ENCODE measurements at regions not wholly inside any gene's neighbourhood (a gene's known extent, or its start where the extent isn't known, plus 50 kb on each side); places are given as distances from the start of the nearest gene placed in this dataset.

DNA sequence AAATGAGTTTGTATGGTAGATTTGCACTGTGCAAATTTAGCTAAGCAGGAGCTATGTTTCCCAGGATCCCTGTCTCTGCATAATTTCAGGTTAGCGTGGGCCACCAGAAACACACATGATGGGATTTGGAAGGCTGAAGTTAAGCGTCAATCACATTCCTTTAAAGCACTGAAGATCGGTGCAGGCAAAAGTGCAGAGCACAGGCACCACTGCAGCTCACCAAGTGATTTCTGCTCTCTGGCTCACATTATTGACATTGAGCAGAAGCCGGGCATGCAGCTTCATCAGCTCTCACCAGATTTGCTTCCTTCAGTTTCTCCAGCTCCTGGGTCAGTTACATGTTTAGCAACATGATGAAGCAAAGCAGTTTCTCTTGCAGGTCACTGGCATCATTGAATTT is 256.4 kb upstream of the TGFBR2 start:
- no peak for DNase-seq (ENCODE audit: insufficient read length, low spot score)
- no peak for TF ChIP-seq POLR2A (IDR thresholded peaks at IDR 0.05; ENCODE audit: low read depth, low read length)
- FAIRE-seq, result no peak

DNA sequence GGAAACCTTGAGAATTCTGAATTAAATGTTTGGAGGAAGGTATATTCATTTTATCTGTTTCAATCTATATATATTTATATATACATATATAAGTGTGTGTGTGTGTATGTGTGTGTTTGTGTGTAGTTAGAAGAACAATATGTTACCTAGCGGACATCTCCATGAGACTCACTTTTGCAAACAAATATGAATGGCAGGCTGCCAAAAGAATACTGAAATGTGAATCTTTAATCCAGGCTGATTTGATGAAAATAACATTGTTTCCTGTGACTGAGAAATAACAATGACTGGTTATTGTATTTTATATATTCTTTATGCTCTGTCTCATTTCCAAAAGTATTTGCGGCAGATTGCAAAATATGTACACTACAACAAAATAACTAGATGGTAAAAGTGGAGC is 255.5 kb upstream of the TGFBR2 start:
- TF ChIP-seq POLR2A (IDR thresholded peaks at IDR 0.05; ENCODE audit: low read depth, low read length), result no peak
- FAIRE-seq (no peak), DNase-seq (ENCODE audit: insufficient read length, low spot score) (no peak)

DNA sequence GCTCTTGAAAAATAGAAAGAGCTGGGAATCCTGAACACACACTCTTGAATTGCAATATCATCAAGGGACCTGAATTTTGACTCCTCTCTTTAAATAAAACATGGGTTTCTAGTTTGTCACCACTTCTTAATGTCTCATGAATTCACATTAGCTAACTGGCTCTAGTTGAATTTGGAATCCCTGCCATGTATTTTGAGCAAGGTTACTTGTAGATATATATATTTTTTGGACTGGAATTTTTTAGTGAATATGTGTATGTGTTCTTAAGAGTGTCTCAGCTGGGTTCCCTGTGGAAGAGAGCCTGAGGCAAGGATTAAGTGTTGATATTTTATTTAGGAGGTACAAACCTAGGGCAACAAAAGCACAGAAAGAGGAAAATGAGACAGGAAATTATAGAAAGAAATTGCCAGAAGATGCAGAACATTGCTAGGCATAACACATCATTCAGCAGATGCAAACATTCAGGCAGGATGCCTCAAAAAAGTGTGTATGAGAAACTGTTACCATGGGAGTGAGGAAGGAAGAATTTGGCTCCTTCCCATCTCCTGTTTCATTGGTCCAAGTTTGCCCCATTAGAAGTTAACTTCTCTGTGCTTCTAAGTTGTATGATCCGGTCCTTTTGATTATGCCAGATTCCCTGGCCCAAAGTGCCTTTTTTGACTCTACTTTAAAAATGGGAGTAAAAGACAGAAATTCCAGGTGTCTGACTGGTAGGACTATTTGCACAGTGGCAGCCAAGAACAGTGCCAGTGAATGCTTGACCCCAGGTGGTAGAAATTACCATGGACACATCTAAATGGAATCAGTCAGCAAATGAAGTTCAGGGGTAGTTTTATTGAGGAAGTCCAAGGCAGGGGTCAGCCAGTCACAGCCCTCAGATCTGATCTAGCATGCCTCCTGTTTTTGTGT is 253.7 kb upstream of the TGFBR2 start:
- DNase-seq (ENCODE audit: insufficient read length, low spot score) (no peak), FAIRE-seq (no peak)
- TF ChIP-seq POLR2A (IDR thresholded peaks at IDR 0.05; ENCODE audit: low read depth, low read length), result no peak

DNA sequence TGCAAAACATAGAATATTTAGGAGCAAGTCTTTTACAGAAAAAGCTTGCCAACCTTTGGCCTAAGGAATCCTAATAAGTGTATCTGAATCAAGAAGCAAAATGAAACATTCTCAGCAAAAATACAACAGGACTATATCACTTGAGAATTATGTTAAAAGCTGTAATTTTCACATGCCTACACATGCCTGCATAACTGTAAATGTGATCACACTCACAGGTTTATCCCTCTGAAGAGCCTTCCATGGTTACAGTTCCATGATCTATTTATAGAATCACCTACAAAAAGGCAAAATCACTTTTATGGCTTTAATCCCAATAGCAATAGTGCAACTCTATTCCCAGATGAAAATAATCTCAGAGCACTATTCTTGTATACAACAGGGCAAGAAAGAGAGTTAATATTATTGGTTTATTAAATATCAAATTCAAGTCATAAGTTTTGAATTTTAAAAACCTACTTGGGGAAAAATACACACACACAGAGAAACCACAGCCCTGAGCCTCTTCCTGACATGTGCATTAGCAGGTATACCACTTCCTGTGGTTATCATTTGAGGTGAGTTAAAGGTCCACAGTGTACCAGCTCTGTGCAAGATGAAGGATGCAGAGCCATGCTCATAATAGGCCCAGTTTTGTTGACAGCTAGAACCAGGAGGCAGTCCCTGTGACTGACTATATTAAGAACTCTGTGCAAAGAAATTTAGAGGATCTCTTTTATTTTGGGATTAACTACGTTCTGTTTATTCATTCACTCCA is 252.5 kb upstream of the TGFBR2 start:
- TF ChIP-seq POLR2A (IDR thresholded peaks at IDR 0.05; ENCODE audit: low read depth, low read length), result no peak
- DNase-seq (ENCODE audit: insufficient read length, low spot score) (no peak), FAIRE-seq (no peak)

DNA sequence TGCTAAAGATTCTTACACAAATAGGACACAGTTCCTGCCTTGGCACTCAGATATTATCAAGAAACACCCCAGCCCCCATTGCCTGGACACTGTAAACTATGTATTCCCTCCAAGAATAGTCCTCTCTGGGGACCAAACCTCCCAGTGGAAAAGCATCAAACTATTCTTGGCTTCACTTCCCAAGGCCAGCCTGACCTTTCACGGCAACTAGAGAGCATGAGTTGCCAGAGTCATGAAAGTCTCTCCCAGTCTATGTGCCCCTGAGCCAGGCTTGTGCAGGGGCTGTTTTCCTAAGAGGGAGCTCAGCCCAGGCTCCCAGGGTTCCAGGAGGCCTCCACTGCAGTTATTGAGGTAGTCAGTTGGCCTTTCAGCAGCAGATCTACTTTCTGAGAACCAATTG is 251.9 kb upstream of the TGFBR2 start:
- FAIRE-seq (no peak), DNase-seq (ENCODE audit: insufficient read length, low spot score) (no peak)

DNA sequence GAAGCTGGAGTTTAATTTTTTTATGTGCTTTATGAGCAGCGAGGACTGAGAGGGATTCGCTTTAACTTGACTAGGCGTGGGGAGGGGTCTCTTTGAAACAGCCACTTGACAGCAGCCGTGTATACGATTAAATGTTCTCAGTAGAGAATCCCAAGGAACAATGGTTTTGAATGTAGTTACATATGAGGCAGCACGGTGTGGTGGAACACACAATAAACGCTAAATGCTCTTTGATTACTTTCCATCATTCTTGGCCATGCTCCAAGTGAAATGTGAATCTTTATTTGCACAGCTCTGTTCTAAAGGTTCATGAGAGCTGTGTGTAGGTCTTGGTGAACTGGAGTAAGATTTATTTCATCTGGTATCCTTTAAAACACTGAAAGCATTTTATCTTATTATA is 251.4 kb upstream of the TGFBR2 start:
- FAIRE-seq (no peak), DNase-seq (ENCODE audit: insufficient read length, low spot score) (no peak)
- TF ChIP-seq POLR2A (IDR thresholded peaks at IDR 0.05; ENCODE audit: low read depth, low read length), result no peak

More for the DNA sequence above, 251.9 kb upstream of the TGFBR2 start:
- no peak for TF ChIP-seq POLR2A (IDR thresholded peaks at IDR 0.05; ENCODE audit: low read depth, low read length)

DNA sequence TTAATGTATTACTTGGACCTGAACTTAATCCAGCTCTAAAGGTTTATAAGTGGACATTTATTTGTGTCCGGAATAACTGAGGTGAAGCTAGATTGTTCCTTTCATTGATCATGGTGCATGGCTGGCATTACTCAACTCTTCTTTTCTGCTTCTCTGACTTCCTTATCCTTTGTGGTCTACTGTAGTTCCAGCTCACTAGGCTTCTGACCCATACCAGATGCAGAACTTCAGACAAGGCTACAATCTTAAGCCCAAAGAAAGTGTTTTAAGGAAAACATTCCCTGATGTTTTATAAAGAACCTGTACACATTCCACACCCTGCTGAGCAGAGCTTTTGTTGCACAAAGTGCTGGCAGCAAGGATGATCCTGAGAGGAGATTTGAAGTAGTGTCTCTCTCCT is 250.8 kb upstream of the TGFBR2 start:
- FAIRE-seq, result no peak
- no peak for DNase-seq (ENCODE audit: insufficient read length, low spot score)
- no peak for TF ChIP-seq POLR2A (IDR thresholded peaks at IDR 0.05; ENCODE audit: low read depth, low read length)

DNA sequence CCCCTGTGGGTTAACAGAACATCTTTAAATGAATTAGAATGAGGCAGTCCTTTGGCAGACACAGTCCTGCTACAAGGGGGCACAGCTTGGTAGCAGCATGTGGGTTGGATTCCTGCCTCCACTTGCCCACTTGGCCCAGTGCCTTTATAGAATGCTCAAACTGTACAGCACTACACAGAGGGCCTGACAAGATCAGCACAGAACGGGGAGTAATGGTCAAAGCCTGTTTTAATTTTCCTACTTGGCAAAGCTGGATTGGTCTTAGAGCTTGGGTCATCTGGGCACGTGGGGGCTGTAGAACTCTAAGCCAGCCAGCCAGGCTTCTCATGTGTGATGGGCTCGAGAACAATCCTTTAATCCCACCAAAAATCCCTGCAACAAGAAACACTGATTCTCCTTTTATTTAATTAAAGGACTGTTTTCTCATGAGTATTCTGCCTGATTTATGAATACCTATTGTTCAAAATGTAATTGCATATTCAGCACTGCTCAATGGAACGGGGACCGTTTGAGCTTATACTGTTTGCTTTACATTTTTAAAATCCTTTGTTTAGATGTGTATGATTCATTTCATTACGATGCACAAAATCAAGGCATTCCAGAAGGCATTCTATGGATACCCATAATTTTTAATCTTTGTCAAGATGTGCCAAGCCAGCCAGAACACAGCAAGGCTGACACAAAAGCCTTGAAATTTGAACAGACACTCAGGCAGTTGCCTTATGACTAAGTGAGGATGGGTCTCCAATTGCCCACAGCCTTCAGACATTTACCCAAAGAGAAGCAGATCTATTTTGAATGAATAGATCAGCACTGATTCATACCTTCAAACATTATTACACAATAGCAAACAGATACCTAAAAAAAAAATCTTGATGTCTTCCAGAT is 249.3 kb upstream of the TGFBR2 start:
- no peak for TF ChIP-seq POLR2A (IDR thresholded peaks at IDR 0.05; ENCODE audit: low read depth, low read length)
- FAIRE-seq (peak; percentile 75), DNase-seq (ENCODE audit: insufficient read length, low spot score) (no peak)

DNA sequence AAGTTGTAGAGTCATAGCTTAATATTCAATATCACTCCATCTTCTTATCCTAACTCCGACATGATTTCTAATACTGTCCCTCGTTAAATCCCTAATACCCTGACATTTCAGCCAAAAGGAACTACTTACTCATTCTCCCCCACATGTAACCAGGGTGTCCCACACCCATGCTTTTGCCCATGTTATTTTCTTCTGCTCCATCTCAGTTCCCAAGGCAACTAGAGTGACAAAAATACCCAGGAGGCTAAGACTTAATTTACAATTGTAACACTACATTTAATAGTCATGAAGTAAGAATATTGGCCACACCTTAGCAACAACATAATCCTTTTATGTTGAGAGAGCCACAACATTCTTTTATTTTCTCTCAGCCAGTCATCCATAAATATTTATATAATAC is 248.5 kb upstream of the TGFBR2 start:
- FAIRE-seq (no peak), DNase-seq (ENCODE audit: insufficient read length, low spot score) (no peak)
- no peak for TF ChIP-seq POLR2A (IDR thresholded peaks at IDR 0.05; ENCODE audit: low read depth, low read length)

DNA sequence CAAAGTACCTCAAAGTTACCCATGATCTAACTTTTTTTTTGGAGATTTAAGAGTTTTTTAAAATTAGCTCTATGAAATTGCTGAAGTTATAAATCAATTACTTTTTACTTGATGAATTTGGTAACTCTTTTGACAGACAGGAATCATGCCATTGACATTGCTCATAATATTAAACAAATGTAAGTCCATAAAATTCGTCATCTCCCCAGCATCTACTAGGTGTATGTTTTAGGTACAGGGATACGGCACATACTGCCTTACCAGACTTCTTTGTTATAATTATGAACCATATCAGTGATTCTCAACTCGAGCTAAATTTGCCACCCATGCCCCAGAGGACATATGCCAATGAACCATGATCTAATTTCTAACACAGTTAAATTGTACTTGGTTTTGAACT is 247.5 kb upstream of the TGFBR2 start:
- no peak for DNase-seq (ENCODE audit: insufficient read length, low spot score)
- FAIRE-seq, result no peak
- TF ChIP-seq POLR2A (IDR thresholded peaks at IDR 0.05; ENCODE audit: low read depth, low read length), result no peak

DNA sequence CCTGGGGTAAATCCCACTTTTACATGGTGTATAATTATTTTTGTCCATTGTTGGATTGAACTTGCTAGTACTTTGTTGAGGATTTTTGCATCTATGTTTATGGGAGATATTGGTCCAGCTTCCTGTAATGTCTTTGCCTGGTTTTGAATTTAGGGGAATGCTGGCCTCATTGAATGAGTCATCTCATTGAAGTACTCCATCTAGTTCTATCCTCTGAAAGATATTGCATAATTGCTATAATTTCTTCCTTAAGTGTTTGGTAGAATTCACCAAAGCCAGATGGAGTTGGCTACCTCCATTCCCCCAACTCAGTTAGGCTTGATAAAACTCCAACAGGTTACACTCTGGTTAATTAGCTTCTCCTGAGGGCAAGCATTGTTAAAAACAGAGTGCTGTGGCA is 237.4 kb upstream of the TGFBR2 start:
- no peak for DNase-seq (ENCODE audit: insufficient read length, low spot score)
- TF ChIP-seq POLR2A (IDR thresholded peaks at IDR 0.05; ENCODE audit: low read depth, low read length), result no peak

DNA sequence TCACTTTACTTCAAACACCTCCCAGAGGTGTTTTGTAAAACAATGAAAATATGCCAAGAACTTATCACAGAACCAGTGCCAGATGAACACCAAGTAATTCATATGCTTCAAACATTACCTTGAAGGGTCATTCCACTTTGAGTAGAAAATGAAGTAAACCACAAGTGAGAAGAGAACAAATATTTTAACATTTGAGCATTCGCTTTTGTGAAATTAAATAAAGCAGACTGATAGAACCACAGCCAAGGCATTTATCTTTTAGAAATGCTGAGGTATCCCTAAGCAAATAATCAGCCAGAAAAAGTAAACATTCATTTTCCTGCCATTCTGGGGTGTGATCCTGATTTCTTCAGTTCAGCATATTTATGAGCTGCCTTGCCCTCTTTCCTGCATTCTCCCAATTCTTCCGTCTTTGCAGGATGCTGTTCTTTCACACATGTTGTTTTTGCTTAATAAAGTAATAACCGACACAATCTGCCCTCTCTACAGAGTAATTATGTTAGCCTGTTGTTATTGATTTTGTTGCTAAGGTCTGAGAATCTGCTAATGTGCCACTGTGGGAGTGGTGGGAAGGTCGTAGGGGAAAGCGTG is 235.6 kb upstream of the TGFBR2 start:
- DNase-seq (ENCODE audit: insufficient read length, low spot score) (no peak), FAIRE-seq (peak; percentile 80)
- no peak for TF ChIP-seq POLR2A (IDR thresholded peaks at IDR 0.05; ENCODE audit: low read depth, low read length)

More for the DNA sequence above, 237.4 kb upstream of the TGFBR2 start:
- FAIRE-seq, result peak; percentile 6

DNA sequence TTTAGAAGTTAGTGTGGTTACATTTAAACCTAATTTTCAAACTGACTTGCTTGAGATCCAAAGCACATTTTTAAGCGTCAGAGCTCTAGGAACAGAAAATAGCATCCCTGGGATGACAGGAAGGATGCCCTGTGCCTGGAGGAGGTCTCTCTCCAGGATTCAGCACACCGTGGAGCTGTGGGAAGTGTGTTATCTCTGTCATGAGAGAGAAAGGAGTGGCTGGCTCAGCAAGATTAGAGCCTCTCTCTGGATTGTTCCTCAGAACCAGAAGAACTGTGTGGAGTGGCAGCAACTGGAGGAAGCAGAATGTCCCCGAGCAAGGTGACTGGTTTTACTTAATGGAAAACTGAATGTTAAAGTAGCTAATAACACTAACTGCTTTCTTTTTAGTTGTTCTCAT is 233.6 kb upstream of the TGFBR2 start:
- DNase-seq (ENCODE audit: insufficient read length, low spot score), result no peak
- no peak for TF ChIP-seq POLR2A (IDR thresholded peaks at IDR 0.05; ENCODE audit: low read depth, low read length)
- FAIRE-seq, result no peak

All from H54 (cell line).